ENCODE measurements at regions not wholly inside any gene's neighbourhood (a gene's known extent, or its start where the extent isn't known, plus 50 kb on each side); places are given as distances from the start of the nearest gene placed in this dataset.

- Histone ChIP-seq H3K36me3 (ENCODE audit: insufficient read depth, low read length, poor library complexity, severe bottlenecking) (no peaks in the 10 kb centered on the region), H3K9me3 (ENCODE audit: low read depth, low read length, poor library complexity, severe bottlenecking) (no peaks in the 10 kb centered on the region), H3K4me1 (ENCODE audit: insufficient read depth, low read length, poor library complexity, severe bottlenecking) (no peaks in the 10 kb centered on the region), H3K27ac (ENCODE audit: low read depth, low read length, poor library complexity, severe bottlenecking) (no peak overlapping the region), H3K4me3 (ENCODE audit: low read depth, low read length, poor library complexity, severe bottlenecking) (no peak overlapping the region), H3K27me3 (replicated peaks; ENCODE audit: insufficient read depth, low read depth, low read length, poor library complexity) (no peaks in the 10 kb centered on the region)
- DNase-seq (ENCODE audit: low spot score), result no peak
- TF ChIP-seq EZH2 (IDR thresholded peaks at IDR 0.05; ENCODE audit: borderline replicate concordance, low read depth, low read length, poor library complexity, severe bottlenecking) (no peak), CTCF (conservative IDR thresholded peaks at IDR 0.05; ENCODE audit: low read depth, low read length) (no peak)
- intact Hi-C loops (cut with micrococcal nuclease; ENCODE audit: unreplicated experiment), result no loop called here
- ChIA-PET CTCF (no interaction called here), POLR2A (ENCODE audit: low non-redundant PET) (no interaction called here)
- BruUV-seq (replicated peaks), result no TSS peak
These were observed 119.0 kb downstream of the RPIA start for GRCh38 chr2:88810488-88810887.

- Histone ChIP-seq H3K27ac (ENCODE audit: low read depth, low read length, poor library complexity, severe bottlenecking) (no peak overlapping the region), H3K36me3 (ENCODE audit: insufficient read depth, low read length, poor library complexity, severe bottlenecking) (no peaks in the 10 kb centered on the region), H3K9me3 (ENCODE audit: low read depth, low read length, poor library complexity, severe bottlenecking) (no peaks in the 10 kb centered on the region), H3K4me3 (ENCODE audit: low read depth, low read length, poor library complexity, severe bottlenecking) (no peak overlapping the region), H3K27me3 (replicated peaks; ENCODE audit: insufficient read depth, low read depth, low read length, poor library complexity) (no peaks in the 10 kb centered on the region), H3K4me1 (ENCODE audit: insufficient read depth, low read length, poor library complexity, severe bottlenecking) (no peaks in the 10 kb centered on the region)
- intact Hi-C loops (cut with micrococcal nuclease; ENCODE audit: unreplicated experiment), result no loop called here
- ChIA-PET CTCF (no interaction called here), POLR2A (ENCODE audit: low non-redundant PET) (no interaction called here)
- no TSS peak for BruUV-seq (replicated peaks)
- no peak for DNase-seq (ENCODE audit: low spot score)
- TF ChIP-seq EZH2 (IDR thresholded peaks at IDR 0.05; ENCODE audit: borderline replicate concordance, low read depth, low read length, poor library complexity, severe bottlenecking) (no peak), CTCF (conservative IDR thresholded peaks at IDR 0.05; ENCODE audit: low read depth, low read length) (no peak)
These were observed 119.8 kb downstream of the RPIA start for GRCh38 chr2:88811233-88811632.

- H3K27me3 ChIP-seq (replicated peaks; ENCODE audit: insufficient read depth, low read depth, low read length, poor library complexity), result no peaks in the 10 kb centered on the region
- H3K4me1 ChIP-seq (ENCODE audit: insufficient read depth, low read length, poor library complexity, severe bottlenecking), result no peaks in the 10 kb centered on the region
- no TSS peak for BruUV-seq (replicated peaks)
- H3K9me3 ChIP-seq (ENCODE audit: low read depth, low read length, poor library complexity, severe bottlenecking), result no peaks in the 10 kb centered on the region
- ChIA-PET CTCF (no interaction called here), POLR2A (ENCODE audit: low non-redundant PET) (no interaction called here)
- intact Hi-C loops (cut with micrococcal nuclease; ENCODE audit: unreplicated experiment), result no loop called here
- no peaks in the 10 kb centered on the region for H3K36me3 ChIP-seq (ENCODE audit: insufficient read depth, low read length, poor library complexity, severe bottlenecking)
- no peak overlapping the region for H3K4me3 ChIP-seq (ENCODE audit: low read depth, low read length, poor library complexity, severe bottlenecking)
- TF ChIP-seq CTCF (conservative IDR thresholded peaks at IDR 0.05; ENCODE audit: low read depth, low read length) (no peak), EZH2 (IDR thresholded peaks at IDR 0.05; ENCODE audit: borderline replicate concordance, low read depth, low read length, poor library complexity, severe bottlenecking) (no peak)
- DNase-seq (ENCODE audit: low spot score), result no peak
- H3K27ac ChIP-seq (ENCODE audit: low read depth, low read length, poor library complexity, severe bottlenecking), result no peak overlapping the region
These were observed 120.2 kb downstream of the RPIA start for GRCh38 chr2:88811681-88812080.

All from A673 (cell line).